Liver (tissue), 8 donors: ENCODE measurements at regions not wholly inside any gene's neighbourhood (a gene's known extent, or its start where the extent isn't known, plus 50 kb on each side); places are given as distances from the start of the nearest gene placed in this dataset.

Source experiments
- DNase-seq: peaks from one replicate; pipeline ENCODE4 v3.0.0-alpha.2; 2017; ENCODE audit warnings: low spot score
- H3K27ac ChIP-seq, 2 donors: one replicate each; pipeline ENCODE4 v1.7.0; 2013; ENCODE audit warnings: inconsistent platforms in 2 of 2, low read length in 2 of 2, control low read depth in 1 of 2, low read depth in 1 of 2, mild to moderate bottlenecking in 1 of 2
- H3K27me3 ChIP-seq, 4 donors: one replicate each; pipeline versions ENCODE4 v1.6.1 to v1.7.0; 2013; ENCODE audit warnings: low read length in 3 of 4, inconsistent platforms in 1 of 4, mild to moderate bottlenecking in 1 of 4, moderate library complexity in 1 of 4; ENCODE audit not compliant: control insufficient read depth in 4 of 4, insufficient read depth in 4 of 4
- H3K36me3 ChIP-seq, 4 donors: one replicate each; pipeline versions ENCODE4 v1.6.1 to v1.7.0; 2013; ENCODE audit warnings: low read length in 3 of 4, mild to moderate bottlenecking in 3 of 4, low read depth in 1 of 4, moderate library complexity in 1 of 4; ENCODE audit not compliant: control insufficient read depth in 4 of 4, insufficient read depth in 3 of 4
- H3K4me1 ChIP-seq, 4 donors: one replicate each; pipeline versions ENCODE4 v1.6.1 to v1.7.0; 2013; ENCODE audit warnings: low read length in 3 of 4, mild to moderate bottlenecking in 3 of 4, moderate library complexity in 1 of 4; ENCODE audit not compliant: control insufficient read depth in 4 of 4, insufficient read depth in 4 of 4
- H3K4me3 ChIP-seq, 3 donors: one replicate each; pipeline versions ENCODE4 v1.6.1 to v1.7.0; 2013; ENCODE audit warnings: low read length in 3 of 3, control low read depth in 1 of 3, low read depth in 1 of 3, mild to moderate bottlenecking in 1 of 3
- H3K9ac ChIP-seq, 2 donors: one replicate each; pipeline ENCODE4 v1.7.0; 2013; ENCODE audit warnings: low read length in 2 of 2, mild to moderate bottlenecking in 2 of 2, moderate library complexity in 2 of 2, control low read depth in 1 of 2, low read depth in 1 of 2
- H3K9me3 ChIP-seq, 4 donors: one replicate each; pipeline versions ENCODE4 v1.6.1 to v1.7.0; 2013; ENCODE audit warnings: low read length in 3 of 4; ENCODE audit not compliant: control insufficient read depth in 4 of 4
- ATF3 ChIP-seq: IDR thresholded peaks from 2 replicates; pipeline ENCODE4 v1.6.1; 2016; ENCODE audit warnings: antibody characterized with exemption
- EGR1 ChIP-seq, 2 donors: IDR thresholded peaks; 2 replicates each; pipeline ENCODE4 v1.6.1; 2016 to 2018; ENCODE audit warnings: antibody characterized with exemption in 2 of 2, low read depth in 2 of 2
- FOXA1 ChIP-seq: IDR thresholded peaks from 2 replicates; pipeline ENCODE4 v1.6.1; 2016; ENCODE audit warnings: antibody characterized with exemption
- FOXA2 ChIP-seq: IDR thresholded peaks from 2 replicates; pipeline ENCODE4 v1.6.1; 2016; ENCODE audit warnings: antibody characterized with exemption
- GABPA ChIP-seq, 2 donors: IDR thresholded peaks in 1 of 2; conservative IDR thresholded peaks in 1 of 2; 2 replicates each; pipeline ENCODE4 v1.6.1; 2016; ENCODE audit warnings: antibody characterized with exemption in 2 of 2, mild to moderate bottlenecking in 1 of 2, moderate library complexity in 1 of 2
- HNF4G ChIP-seq: IDR thresholded peaks from 2 replicates; pipeline ENCODE4 v1.6.1; 2016; ENCODE audit warnings: antibody characterized with exemption
- JUND ChIP-seq, 2 donors: IDR thresholded peaks; 2 replicates each; pipeline ENCODE4 v1.6.1; 2016; ENCODE audit warnings: antibody characterized with exemption in 2 of 2
- NR2F2 ChIP-seq: IDR thresholded peaks from 2 replicates; pipeline ENCODE4 v1.6.1; 2016; ENCODE audit warnings: antibody characterized with exemption
- RAD21 ChIP-seq, 2 donors: IDR thresholded peaks; 2 replicates each; pipeline ENCODE4 v1.6.1; 2016; ENCODE audit warnings: antibody characterized with exemption in 2 of 2, mild to moderate bottlenecking in 2 of 2
- RXRA ChIP-seq, 2 donors: IDR thresholded peaks; 2 replicates each; pipeline ENCODE4 v1.6.1; 2017 to 2018; ENCODE audit warnings: antibody characterized with exemption in 2 of 2, mild to moderate bottlenecking in 1 of 2
- SP1 ChIP-seq: IDR thresholded peaks from 2 replicates; pipeline ENCODE4 v1.6.1; 2018; ENCODE audit warnings: antibody characterized with exemption, mild to moderate bottlenecking
- TAF1 ChIP-seq: conservative IDR thresholded peaks from 2 replicates; pipeline ENCODE4 v1.6.1; 2016; ENCODE audit warnings: antibody characterized with exemption, mild to moderate bottlenecking
- YY1 ChIP-seq: IDR thresholded peaks from 2 replicates; pipeline ENCODE4 v1.6.1; 2016; ENCODE audit warnings: antibody characterized with exemption, mild to moderate bottlenecking
- WGBS: extraction: QIAGEN DNeasy Blood & Tissue Kit; methylation state at CpG from one replicate; pipeline ENCODE4 v1.1.7; 2013; 5-methylcytosine and 5-hydroxymethylcytosine counted together
- TF ChIP-seq, protein P1 (sequence below): fragments of 150-350 bp; IDR thresholded peaks from 2 replicates; pipeline ENCODE4 v1.5.1; 2017; ENCODE audit warnings: improper control_type of control experiment, low read depth, low read length; ENCODE audit not compliant: missing input control
- TF ChIP-seq, protein P2 (sequence below): IDR thresholded peaks from 2 replicates; pipeline ENCODE4 v1.6.1; 2016; ENCODE audit warnings: antibody characterized with exemption
- TF ChIP-seq, protein P3 (sequence below): IDR thresholded peaks from 2 replicates; pipeline ENCODE4 v1.6.1; 2016; ENCODE audit warnings: antibody characterized with exemption, mild to moderate bottlenecking
- TF ChIP-seq, protein P4 (sequence below): IDR thresholded peaks from 2 replicates; pipeline ENCODE4 v1.6.1; 2016; ENCODE audit warnings: antibody characterized with exemption
- donor health status: healthy.
- donor health status: healthy.
- donor health status: healthy.
- donor health status: healthy.
- donor health status: healthy.

DNA sequence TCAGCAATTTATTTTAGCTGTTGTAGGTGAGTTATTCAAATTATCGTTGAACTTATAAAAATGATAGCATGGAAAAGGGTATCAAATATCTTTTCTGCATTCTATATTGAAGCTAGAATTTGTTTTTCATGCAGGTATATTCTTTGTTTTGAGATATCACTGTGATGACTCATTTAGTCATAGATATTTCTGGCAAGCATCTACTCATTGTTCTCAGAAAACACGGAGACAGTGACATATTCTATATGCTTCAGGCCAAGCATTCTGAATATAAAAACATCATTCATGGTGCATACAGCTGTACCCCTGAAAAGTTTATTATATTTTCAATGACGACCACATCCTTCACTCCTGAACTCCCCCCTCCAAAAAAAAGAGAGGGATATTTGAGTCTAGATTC lies 150.3 kb upstream of the GRIA1 start (continued):
- TF ChIP-seq, protein P1, sequence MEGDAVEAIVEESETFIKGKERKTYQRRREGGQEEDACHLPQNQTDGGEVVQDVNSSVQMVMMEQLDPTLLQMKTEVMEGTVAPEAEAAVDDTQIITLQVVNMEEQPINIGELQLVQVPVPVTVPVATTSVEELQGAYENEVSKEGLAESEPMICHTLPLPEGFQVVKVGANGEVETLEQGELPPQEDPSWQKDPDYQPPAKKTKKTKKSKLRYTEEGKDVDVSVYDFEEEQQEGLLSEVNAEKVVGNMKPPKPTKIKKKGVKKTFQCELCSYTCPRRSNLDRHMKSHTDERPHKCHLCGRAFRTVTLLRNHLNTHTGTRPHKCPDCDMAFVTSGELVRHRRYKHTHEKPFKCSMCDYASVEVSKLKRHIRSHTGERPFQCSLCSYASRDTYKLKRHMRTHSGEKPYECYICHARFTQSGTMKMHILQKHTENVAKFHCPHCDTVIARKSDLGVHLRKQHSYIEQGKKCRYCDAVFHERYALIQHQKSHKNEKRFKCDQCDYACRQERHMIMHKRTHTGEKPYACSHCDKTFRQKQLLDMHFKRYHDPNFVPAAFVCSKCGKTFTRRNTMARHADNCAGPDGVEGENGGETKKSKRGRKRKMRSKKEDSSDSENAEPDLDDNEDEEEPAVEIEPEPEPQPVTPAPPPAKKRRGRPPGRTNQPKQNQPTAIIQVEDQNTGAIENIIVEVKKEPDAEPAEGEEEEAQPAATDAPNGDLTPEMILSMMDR = no peak
- TF ChIP-seq YY1 (no peak), EGR1 (IDR thresholded peaks at IDR 0.05; ENCODE audit: low read depth in 2 of 2) (no peak), GABPA (IDR thresholded peaks at IDR 0.05 in 1 of 2, conservative IDR thresholded peaks at IDR 0.05 in 1 of 2) (no peak), FOXA2 (no peak), TAF1 (no peak)

- Histone ChIP-seq H3K27ac (no peak overlapping the region), H3K9me3 (no peaks in the 10 kb centered on the region), H3K9ac (no peak overlapping the region), H3K4me3 (no peak overlapping the region), H3K36me3 (no peaks in the 10 kb centered on the region), H3K4me1 (no peaks in the 10 kb centered on the region), H3K27me3 (peaks cover 0 to 12% (median 0%) of the 10 kb centered on the region in 4 donors)
- WGBS = 69% methylated on average over 1 of the region's 1 CpG
- TF ChIP-seq SP1 (no peak), NR2F2 (no peak), RXRA (IDR thresholded peaks at IDR 0.05) (no peak), RAD21 (IDR thresholded peaks at IDR 0.05) (no peak), YY1 (no peak), HNF4G (no peak)
- no peak for DNase-seq
Measured at GRCh38 chr5:153340738-153341137, 149.7 kb upstream of the GRIA1 start.

DNA sequence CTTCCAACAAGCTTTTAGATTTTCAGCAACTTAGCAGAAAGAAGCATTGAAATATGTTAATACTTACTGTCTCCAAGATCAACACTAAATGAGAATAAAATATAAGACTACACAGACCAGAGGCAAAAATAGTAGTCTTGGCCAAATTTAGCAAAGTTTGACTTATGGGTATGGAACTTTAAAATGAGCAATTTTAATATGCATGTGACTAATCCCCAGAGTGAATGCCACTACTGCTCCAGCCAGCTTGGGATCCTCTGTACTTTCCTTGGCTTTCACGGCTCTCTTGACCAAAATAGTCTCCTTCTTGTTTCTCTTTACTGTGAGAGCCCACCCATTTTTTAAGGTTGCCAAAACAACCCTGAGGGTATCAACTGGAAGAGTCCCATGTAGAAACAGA lies 148.0 kb upstream of the GRIA1 start:
- Histone ChIP-seq H3K9ac (no peak overlapping the region), H3K36me3 (no peaks in the 10 kb centered on the region), H3K9me3 (no peaks in the 10 kb centered on the region), H3K4me1 (no peaks in the 10 kb centered on the region), H3K27ac (no peak overlapping the region), H3K27me3 (peaks cover 0 to 12% (median 0%) of the 10 kb centered on the region in 4 donors), H3K4me3 (no peak overlapping the region)
- 79% methylated on average over 1 of the region's 1 CpG for WGBS
- no peak for DNase-seq
- no peak for TF ChIP-seq GABPA (IDR thresholded peaks at IDR 0.05 in 1 of 2, conservative IDR thresholded peaks at IDR 0.05 in 1 of 2)
- TF ChIP-seq JUND (IDR thresholded peaks at IDR 0.05) = no peak
- no peak for TF ChIP-seq TAF1
- no peak for TF ChIP-seq SP1
- TF ChIP-seq, protein P2, sequence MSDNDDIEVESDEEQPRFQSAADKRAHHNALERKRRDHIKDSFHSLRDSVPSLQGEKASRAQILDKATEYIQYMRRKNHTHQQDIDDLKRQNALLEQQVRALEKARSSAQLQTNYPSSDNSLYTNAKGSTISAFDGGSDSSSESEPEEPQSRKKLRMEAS = no peak
- TF ChIP-seq RAD21 (IDR thresholded peaks at IDR 0.05) = no peak
- TF ChIP-seq HNF4G = no peak
- no peak for TF ChIP-seq RXRA (IDR thresholded peaks at IDR 0.05)
- TF ChIP-seq, protein P3, sequence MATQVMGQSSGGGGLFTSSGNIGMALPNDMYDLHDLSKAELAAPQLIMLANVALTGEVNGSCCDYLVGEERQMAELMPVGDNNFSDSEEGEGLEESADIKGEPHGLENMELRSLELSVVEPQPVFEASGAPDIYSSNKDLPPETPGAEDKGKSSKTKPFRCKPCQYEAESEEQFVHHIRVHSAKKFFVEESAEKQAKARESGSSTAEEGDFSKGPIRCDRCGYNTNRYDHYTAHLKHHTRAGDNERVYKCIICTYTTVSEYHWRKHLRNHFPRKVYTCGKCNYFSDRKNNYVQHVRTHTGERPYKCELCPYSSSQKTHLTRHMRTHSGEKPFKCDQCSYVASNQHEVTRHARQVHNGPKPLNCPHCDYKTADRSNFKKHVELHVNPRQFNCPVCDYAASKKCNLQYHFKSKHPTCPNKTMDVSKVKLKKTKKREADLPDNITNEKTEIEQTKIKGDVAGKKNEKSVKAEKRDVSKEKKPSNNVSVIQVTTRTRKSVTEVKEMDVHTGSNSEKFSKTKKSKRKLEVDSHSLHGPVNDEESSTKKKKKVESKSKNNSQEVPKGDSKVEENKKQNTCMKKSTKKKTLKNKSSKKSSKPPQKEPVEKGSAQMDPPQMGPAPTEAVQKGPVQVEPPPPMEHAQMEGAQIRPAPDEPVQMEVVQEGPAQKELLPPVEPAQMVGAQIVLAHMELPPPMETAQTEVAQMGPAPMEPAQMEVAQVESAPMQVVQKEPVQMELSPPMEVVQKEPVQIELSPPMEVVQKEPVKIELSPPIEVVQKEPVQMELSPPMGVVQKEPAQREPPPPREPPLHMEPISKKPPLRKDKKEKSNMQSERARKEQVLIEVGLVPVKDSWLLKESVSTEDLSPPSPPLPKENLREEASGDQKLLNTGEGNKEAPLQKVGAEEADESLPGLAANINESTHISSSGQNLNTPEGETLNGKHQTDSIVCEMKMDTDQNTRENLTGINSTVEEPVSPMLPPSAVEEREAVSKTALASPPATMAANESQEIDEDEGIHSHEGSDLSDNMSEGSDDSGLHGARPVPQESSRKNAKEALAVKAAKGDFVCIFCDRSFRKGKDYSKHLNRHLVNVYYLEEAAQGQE = no peak
- no peak for TF ChIP-seq ATF3
- TF ChIP-seq, protein P1 = no peak
- TF ChIP-seq FOXA1 = no peak
- no peak for TF ChIP-seq NR2F2
- TF ChIP-seq, protein P4, sequence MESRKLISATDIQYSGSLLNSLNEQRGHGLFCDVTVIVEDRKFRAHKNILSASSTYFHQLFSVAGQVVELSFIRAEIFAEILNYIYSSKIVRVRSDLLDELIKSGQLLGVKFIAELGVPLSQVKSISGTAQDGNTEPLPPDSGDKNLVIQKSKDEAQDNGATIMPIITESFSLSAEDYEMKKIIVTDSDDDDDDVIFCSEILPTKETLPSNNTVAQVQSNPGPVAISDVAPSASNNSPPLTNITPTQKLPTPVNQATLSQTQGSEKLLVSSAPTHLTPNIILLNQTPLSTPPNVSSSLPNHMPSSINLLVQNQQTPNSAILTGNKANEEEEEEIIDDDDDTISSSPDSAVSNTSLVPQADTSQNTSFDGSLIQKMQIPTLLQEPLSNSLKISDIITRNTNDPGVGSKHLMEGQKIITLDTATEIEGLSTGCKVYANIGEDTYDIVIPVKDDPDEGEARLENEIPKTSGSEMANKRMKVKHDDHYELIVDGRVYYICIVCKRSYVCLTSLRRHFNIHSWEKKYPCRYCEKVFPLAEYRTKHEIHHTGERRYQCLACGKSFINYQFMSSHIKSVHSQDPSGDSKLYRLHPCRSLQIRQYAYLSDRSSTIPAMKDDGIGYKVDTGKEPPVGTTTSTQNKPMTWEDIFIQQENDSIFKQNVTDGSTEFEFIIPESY = no peak
- no peak for TF ChIP-seq YY1
